HepG2 (cell line): ENCODE measurements at regions not wholly inside any gene's neighbourhood (a gene's known extent, or its start where the extent isn't known, plus 50 kb on each side); places are given as distances from the start of the nearest gene placed in this dataset.

Experiments
- ATAC-seq: fragments of 200-7000 bp; cut with Tn5 transposase; 3 replicates; pipeline ENCODE4 v1.9.1; 2020; ENCODE audit warnings: mild to moderate bottlenecking, moderate library complexity
- BruUV-seq: library from RNA; stranded (reverse); fragments of 400-500 nt; replicated peaks from 2 replicates; lab custom pipeline; 2021; lab: Mats Ljungman, UMichigan
- CTCF ChIA-PET: fragments of 300-600 bp; formaldehyde crosslinking; extraction: SDS; loops from one replicate; lab custom pipeline; 2021; ENCODE audit warnings: low total read pairs, inconsistent platforms, low intra/inter-chr PET ratio; lab: Yijun Ruan, JAX
- POLR2A ChIA-PET: fragments of 350-600 bp; sonication (Branson Sonifier 250); formaldehyde crosslinking; loops from one replicate; lab custom pipeline; 2020; ENCODE audit warnings: antibody characterized with exemption, inconsistent platforms; lab: Yijun Ruan, JAX
- DNase-seq: peaks from one replicate; pipeline ENCODE4 v3.0.0-alpha.2; 2015; ENCODE audit warnings: low spot score
- FAIRE-seq: peaks from 3 replicates; lab custom pipeline; 2011; peaks lifted over from hg19 to GRCh38; lab: Jason Lieb, UNC
- H2AFZ ChIP-seq: one replicate; pipeline ENCODE4 v1.6.1; 2011; ENCODE audit warnings: low read length, inconsistent platforms
- H3K27ac ChIP-seq: fragments of 300-600 bp; 3 replicates; pipeline ENCODE4 v1.8.0; 2011; ENCODE audit warnings: mixed run types, mild to moderate bottlenecking, mixed read lengths, low read length, inconsistent platforms; ENCODE audit not compliant: insufficient read depth; ENCODE audit errors: extremely low read length
- H3K27me3 ChIP-seq, 2 experiments: fragments of 200-600 bp in 1 of 2; 2 replicates in 1 of 2; 3 replicates in 1 of 2; pipeline versions ENCODE4 v1.6.0 to v1.8.0; 2011; ENCODE audit warnings: low read length in 2 of 2, mild to moderate bottlenecking in 2 of 2, moderate library complexity in 2 of 2, inconsistent platforms in 1 of 2; ENCODE audit not compliant: insufficient read depth in 2 of 2, control insufficient read depth in 1 of 2
- H3K36me3 ChIP-seq, 2 experiments: fragments of 200-600 bp in 1 of 2; replicated peaks in 1 of 2; 2 replicates in 1 of 2; 3 replicates in 1 of 2; pipeline versions ENCODE4 v1.5.1 to v1.8.0; 2011; ENCODE audit warnings: low read length in 2 of 2, inconsistent platforms in 1 of 2; ENCODE audit not compliant: insufficient read depth in 2 of 2, control insufficient read depth in 1 of 2
- H3K4me1 ChIP-seq: 2 replicates; pipeline ENCODE4 v1.5.1; 2012; ENCODE audit warnings: low read length, inconsistent platforms; ENCODE audit not compliant: insufficient read depth
- H3K4me2 ChIP-seq: 2 replicates; pipeline ENCODE4 v1.6.0; 2011; ENCODE audit warnings: low read depth, low read length, inconsistent platforms
- H3K4me3 ChIP-seq, 3 experiments: fragments of 200-600 bp in 1 of 3; sonication (generic), shearing (Covaris generic) in 1 of 3; replicated peaks in 1 of 3; 2 replicates each; pipeline ENCODE4 v1.5.1; 2011 to 2016; ENCODE audit warnings: low read length in 3 of 3, inconsistent platforms in 2 of 3, low read depth in 2 of 3, mild to moderate bottlenecking in 2 of 3, control low read depth in 1 of 3, mixed read lengths in 1 of 3; ENCODE audit not compliant: insufficient read depth in 1 of 3
- H3K79me2 ChIP-seq: one replicate; pipeline ENCODE4 v1.6.1; 2011; ENCODE audit warnings: low read length, inconsistent platforms; ENCODE audit not compliant: insufficient read depth
- H3K9ac ChIP-seq: 2 replicates; pipeline ENCODE4 v1.6.0; 2011; ENCODE audit warnings: mild to moderate bottlenecking, low read depth, low read length, inconsistent platforms; ENCODE audit not compliant: insufficient read depth
- H3K9me3 ChIP-seq: 2 replicates; pipeline ENCODE4 v1.5.1; 2012; ENCODE audit warnings: mild to moderate bottlenecking, low read length
- H4K20me1 ChIP-seq: 2 replicates; pipeline ENCODE4 v1.6.0; 2011; ENCODE audit warnings: inconsistent platforms, mild to moderate bottlenecking, low read length, moderate library complexity; ENCODE audit not compliant: insufficient read depth
- FOXP1 ChIP-seq, 2 experiments: fragments of 450-650 bp in 1 of 2; IDR thresholded peaks; 2 replicates each; pipeline ENCODE4 v1.6.1; 2017 to 2018; ENCODE audit warnings: antibody characterized with exemption in 1 of 2
- MEF2D ChIP-seq: sonication (generic); formaldehyde crosslinking; IDR thresholded peaks from 2 replicates; pipeline ENCODE4 v1.5.1; 2020; ENCODE audit warnings: mild to moderate bottlenecking, missing genetic modification reagents
- NR1H2 ChIP-seq: sonication (generic); formaldehyde crosslinking; IDR thresholded peaks from 2 replicates; pipeline ENCODE4 v1.8.1; 2022; ENCODE audit warnings: low read depth, missing genetic modification reagents, borderline replicate concordance
- PCBP1 ChIP-seq: fragments of 200-400 bp; formaldehyde crosslinking; IDR thresholded peaks from 2 replicates; pipeline ENCODE4 v1.6.1; 2017; ENCODE audit warnings: mild to moderate bottlenecking, low read depth, low read length, borderline replicate concordance
- ZNF788 ChIP-seq: sonication (generic); formaldehyde crosslinking; IDR thresholded peaks from 2 replicates; pipeline ENCODE4 v1.5.0; 2020; ENCODE audit warnings: mild to moderate bottlenecking, missing genetic modification reagents, borderline replicate concordance
- WGBS: methylation state at CpG from one replicate; pipeline ENCODE4 v1.1.6; 2017; ENCODE audit warnings: low lambda C conversion rate; 5-methylcytosine and 5-hydroxymethylcytosine counted together
- in situ Hi-C: cut with HindIII; loops from 2 replicates; pipeline ENCODE4 v1.10.0; 2017; ENCODE audit warnings: low pct_unique_long_range_greater_than_20kb; ENCODE audit not compliant: extremely low pct_ligation_motif_present
- intact Hi-C: fragments of 100-400 bp; cut with micrococcal nuclease; formaldehyde crosslinking; loops from one replicate; pipeline ENCODE4 v1.10.0; 2022; ENCODE audit not compliant: unreplicated experiment
- TF ChIP-seq, protein P1 (sequence below): sonication (generic); formaldehyde crosslinking; IDR thresholded peaks from 2 replicates; pipeline ENCODE4 v1.4.0; 2020; ENCODE audit warnings: mild to moderate bottlenecking, missing genetic modification reagents
- TF ChIP-seq, protein P2 (sequence below): sonication (generic); formaldehyde crosslinking; IDR thresholded peaks from 2 replicates; pipeline ENCODE4 v1.4.0; 2020; ENCODE audit warnings: missing genetic modification reagents

GRCh38 chr7:89839329-89839728 lies 314.9 kb upstream of the STEAP1 start:
- in situ Hi-C loops, result no loop called here
- BruUV-seq, result no TSS peak
- no peak overlapping the region for H3K4me2 ChIP-seq
- DNase-seq (no peak), FAIRE-seq (no peak), ATAC-seq (no peak)
- H2AFZ ChIP-seq, result no peak overlapping the region
- ChIA-PET CTCF (no interaction called here), POLR2A (no interaction called here)
- intact Hi-C loops, result no loop called here
- H3K4me1 ChIP-seq, result no peaks in the 10 kb centered on the region
- no peak overlapping the region for H3K27ac ChIP-seq
- H3K36me3 ChIP-seq, result no peaks in the 10 kb centered on the region
- H4K20me1 ChIP-seq, result no peaks in the 10 kb centered on the region
- H3K4me3 ChIP-seq, result no peak overlapping the region
- H3K9ac ChIP-seq, result no peak overlapping the region
- H3K27me3 ChIP-seq, result no peaks in the 10 kb centered on the region
- TF ChIP-seq FOXP1 (IDR thresholded peaks at IDR 0.05), result no peak
- no peak for TF ChIP-seq FOXP1 (CRISPR knock-in tag; IDR thresholded peaks at IDR 0.05)
- TF ChIP-seq, protein P1, sequence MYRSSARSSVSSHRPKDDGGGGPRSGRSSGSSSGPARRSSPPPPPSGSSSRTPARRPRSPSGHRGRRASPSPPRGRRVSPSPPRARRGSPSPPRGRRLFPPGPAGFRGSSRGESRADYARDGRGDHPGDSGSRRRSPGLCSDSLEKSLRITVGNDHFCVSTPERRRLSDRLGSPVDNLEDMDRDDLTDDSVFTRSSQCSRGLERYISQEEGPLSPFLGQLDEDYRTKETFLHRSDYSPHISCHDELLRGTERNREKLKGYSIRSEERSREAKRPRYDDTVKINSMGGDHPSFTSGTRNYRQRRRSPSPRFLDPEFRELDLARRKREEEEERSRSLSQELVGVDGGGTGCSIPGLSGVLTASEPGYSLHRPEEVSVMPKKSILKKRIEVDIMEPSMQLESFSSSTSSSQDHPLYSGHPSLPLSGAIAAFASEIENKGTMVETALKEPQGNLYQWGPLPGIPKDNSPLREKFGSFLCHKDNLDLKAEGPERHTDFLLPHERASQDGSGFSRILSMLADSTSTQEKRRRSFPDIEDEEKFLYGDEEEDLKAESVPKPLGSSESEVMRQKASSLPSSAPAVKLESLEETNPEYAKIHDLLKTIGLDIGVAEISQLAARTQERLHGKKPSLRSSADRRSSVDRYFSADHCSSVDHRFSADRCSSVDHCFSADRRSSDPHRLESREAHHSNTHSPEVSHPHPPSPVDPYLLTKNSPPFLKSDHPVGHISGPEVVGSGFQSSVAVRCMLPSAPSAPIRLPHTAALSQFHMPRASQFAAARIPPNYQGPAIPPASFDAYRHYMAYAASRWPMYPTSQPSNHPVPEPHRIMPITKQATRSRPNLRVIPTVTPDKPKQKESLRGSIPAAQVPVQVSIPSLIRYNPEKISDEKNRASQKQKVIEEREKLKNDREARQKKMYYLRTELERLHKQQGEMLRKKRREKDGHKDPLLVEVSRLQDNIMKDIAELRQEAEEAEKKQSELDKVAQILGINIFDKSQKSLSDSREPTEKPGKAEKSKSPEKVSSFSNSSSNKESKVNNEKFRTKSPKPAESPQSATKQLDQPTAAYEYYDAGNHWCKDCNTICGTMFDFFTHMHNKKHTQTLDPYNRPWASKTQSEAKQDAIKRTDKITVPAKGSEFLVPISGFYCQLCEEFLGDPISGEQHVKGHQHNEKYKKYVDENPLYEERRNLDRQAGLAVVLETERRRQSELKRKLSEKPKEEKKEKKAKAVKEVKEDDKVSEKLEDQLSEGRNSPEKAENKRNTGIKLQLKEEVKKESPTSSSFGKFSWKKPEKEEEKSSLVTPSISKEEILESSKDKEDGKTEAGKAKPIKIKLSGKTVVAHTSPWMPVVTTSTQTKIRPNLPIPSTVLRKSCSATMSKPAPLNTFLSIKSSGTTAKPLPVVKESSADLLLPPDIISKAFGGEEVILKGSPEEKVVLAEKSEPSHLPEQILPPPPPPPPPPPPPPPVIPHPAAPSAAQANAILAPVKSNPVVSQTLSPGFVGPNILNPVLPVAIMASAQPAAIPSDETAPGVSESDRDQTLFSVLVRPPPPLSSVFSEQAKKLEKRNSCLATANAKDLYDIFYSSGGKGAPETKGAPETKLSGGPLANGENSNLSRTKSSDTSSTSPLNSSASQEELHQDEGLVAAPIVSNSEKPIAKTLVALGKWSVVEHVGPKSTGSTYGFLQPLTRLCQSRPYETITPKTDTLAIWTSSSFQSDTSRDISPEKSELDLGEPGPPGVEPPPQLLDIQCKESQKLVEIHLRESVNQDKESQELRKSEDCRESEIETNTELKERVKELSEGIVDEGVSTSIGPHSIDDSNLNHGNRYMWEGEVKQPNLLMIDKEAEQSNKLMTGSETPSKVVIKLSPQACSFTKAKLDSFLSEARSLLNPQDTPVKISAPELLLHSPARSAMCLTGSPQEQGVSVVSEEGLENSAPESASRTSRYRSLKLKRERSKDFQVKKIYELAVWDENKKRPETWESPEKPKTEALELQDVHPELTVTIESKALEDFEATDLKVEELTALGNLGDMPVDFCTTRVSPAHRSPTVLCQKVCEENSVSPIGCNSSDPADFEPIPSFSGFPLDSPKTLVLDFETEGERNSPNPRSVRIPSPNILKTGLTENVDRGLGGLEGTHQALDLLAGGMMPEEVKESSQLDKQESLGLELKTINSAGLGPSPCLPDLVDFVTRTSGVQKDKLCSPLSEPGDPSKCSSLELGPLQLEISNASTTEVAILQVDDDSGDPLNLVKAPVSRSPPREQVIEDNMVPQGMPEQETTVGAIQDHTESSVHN (CRISPR knock-in tag), result no peak
- no peak for TF ChIP-seq NR1H2 (CRISPR knock-in tag)
- TF ChIP-seq, protein P2, sequence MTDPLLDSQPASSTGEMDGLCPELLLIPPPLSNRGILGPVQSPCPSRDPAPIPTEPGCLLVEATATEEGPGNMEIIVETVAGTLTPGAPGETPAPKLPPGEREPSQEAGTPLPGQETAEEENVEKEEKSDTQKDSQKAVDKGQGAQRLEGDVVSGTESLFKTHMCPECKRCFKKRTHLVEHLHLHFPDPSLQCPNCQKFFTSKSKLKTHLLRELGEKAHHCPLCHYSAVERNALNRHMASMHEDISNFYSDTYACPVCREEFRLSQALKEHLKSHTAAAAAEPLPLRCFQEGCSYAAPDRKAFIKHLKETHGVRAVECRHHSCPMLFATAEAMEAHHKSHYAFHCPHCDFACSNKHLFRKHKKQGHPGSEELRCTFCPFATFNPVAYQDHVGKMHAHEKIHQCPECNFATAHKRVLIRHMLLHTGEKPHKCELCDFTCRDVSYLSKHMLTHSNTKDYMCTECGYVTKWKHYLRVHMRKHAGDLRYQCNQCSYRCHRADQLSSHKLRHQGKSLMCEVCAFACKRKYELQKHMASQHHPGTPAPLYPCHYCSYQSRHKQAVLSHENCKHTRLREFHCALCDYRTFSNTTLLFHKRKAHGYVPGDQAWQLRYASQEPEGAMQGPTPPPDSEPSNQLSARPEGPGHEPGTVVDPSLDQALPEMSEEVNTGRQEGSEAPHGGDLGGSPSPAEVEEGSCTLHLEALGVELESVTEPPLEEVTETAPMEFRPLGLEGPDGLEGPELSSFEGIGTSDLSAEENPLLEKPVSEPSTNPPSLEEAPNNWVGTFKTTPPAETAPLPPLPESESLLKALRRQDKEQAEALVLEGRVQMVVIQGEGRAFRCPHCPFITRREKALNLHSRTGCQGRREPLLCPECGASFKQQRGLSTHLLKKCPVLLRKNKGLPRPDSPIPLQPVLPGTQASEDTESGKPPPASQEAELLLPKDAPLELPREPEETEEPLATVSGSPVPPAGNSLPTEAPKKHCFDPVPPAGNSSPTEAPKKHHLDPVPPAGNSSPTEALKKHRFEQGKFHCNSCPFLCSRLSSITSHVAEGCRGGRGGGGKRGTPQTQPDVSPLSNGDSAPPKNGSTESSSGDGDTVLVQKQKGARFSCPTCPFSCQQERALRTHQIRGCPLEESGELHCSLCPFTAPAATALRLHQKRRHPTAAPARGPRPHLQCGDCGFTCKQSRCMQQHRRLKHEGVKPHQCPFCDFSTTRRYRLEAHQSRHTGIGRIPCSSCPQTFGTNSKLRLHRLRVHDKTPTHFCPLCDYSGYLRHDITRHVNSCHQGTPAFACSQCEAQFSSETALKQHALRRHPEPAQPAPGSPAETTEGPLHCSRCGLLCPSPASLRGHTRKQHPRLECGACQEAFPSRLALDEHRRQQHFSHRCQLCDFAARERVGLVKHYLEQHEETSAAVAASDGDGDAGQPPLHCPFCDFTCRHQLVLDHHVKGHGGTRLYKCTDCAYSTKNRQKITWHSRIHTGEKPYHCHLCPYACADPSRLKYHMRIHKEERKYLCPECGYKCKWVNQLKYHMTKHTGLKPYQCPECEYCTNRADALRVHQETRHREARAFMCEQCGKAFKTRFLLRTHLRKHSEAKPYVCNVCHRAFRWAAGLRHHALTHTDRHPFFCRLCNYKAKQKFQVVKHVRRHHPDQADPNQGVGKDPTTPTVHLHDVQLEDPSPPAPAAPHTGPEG (CRISPR knock-in tag), result no peak
- TF ChIP-seq ZNF788, result no peak
- no peak for TF ChIP-seq MEF2D (CRISPR knock-in tag)
- no peak for TF ChIP-seq PCBP1
- no peaks in the 10 kb centered on the region for H3K9me3 ChIP-seq
- WGBS, result 18% methylated on average over 3 of the region's 3 CpGs
- no peaks in the 10 kb centered on the region for H3K79me2 ChIP-seq
